HepG2 (cell line): ENCODE measurements at regions not wholly inside any gene's neighbourhood (a gene's known extent, or its start where the extent isn't known, plus 50 kb on each side); places are given as distances from the start of the nearest gene placed in this dataset.

Experiments used
- ELF1 ChIP-seq: sonication (generic); formaldehyde crosslinking; IDR thresholded peaks from 2 replicates; pipeline ENCODE4 v1.4.0; 2020; ENCODE audit warnings: missing genetic modification reagents
- ETV5 ChIP-seq: IDR thresholded peaks from 2 replicates; pipeline ENCODE4 v1.6.1; 2018; ENCODE audit warnings: missing biosample characterization, missing genetic modification reagents, inconsistent platforms, borderline replicate concordance
- HBP1 ChIP-seq: IDR thresholded peaks from 2 replicates; pipeline ENCODE4 v1.6.1; 2016; ENCODE audit warnings: low read depth, control low read depth
- HOXA7 ChIP-seq: sonication (generic); formaldehyde crosslinking; IDR thresholded peaks from 2 replicates; pipeline ENCODE4 v1.8.1; 2022; ENCODE audit warnings: mild to moderate bottlenecking, missing genetic modification reagents, moderate library complexity
- IRX3 ChIP-seq: sonication (generic); formaldehyde crosslinking; IDR thresholded peaks from 2 replicates; pipeline ENCODE4 v1.8.1; 2023; ENCODE audit warnings: mild to moderate bottlenecking, low read depth, missing genetic modification reagents, borderline replicate concordance
- KLF11 ChIP-seq: IDR thresholded peaks from 2 replicates; pipeline ENCODE4 v1.6.1; 2016; ENCODE audit warnings: missing compliant biosample characterization
- LCORL ChIP-seq, 2 experiments: fragments of 450-650 bp in 1 of 2; sonication (generic) in 1 of 2; formaldehyde crosslinking in 1 of 2; IDR thresholded peaks; 2 replicates each; pipeline versions ENCODE4 v1.5.0 to v1.6.1; 2017 to 2020; ENCODE audit warnings: antibody characterized with exemption in 1 of 2, missing genetic modification reagents in 1 of 2
- MAX ChIP-seq: IDR thresholded peaks from 2 replicates; pipeline ENCODE4 v1.6.1; 2012; ENCODE audit warnings: inconsistent platforms
- MED8 ChIP-seq: sonication (generic); formaldehyde crosslinking; IDR thresholded peaks from 2 replicates; pipeline ENCODE4 v1.8.1; 2023; ENCODE audit warnings: mild to moderate bottlenecking, missing genetic modification reagents; ENCODE audit not compliant: insufficient replicate concordance
- NFYB ChIP-seq: sonication (generic); formaldehyde crosslinking; IDR thresholded peaks from 2 replicates; pipeline ENCODE4 v1.4.0; 2020; ENCODE audit warnings: missing genetic modification reagents
- RBM39 ChIP-seq: fragments of 200-400 bp; formaldehyde crosslinking; IDR thresholded peaks from one replicate; pipeline ENCODE4 v1.6.1; 2018; ENCODE audit warnings: antibody characterized with exemption, mild to moderate bottlenecking, low read depth, low read length; ENCODE audit not compliant: poor library complexity, severe bottlenecking
- REL ChIP-seq: sonication (generic); formaldehyde crosslinking; conservative IDR thresholded peaks from 2 replicates; pipeline ENCODE4 v1.8.0; 2022; ENCODE audit warnings: mild to moderate bottlenecking, missing genetic modification reagents, moderate library complexity
- SALL1 ChIP-seq: sonication (generic); formaldehyde crosslinking; IDR thresholded peaks from 2 replicates; pipeline ENCODE4 v1.8.0; 2022; ENCODE audit warnings: mild to moderate bottlenecking, missing genetic modification reagents
- TFAP4 ChIP-seq: sonication (generic); IDR thresholded peaks from 2 replicates; pipeline ENCODE4 v1.6.1; 2016; ENCODE audit warnings: low read depth, borderline replicate concordance
- WIZ ChIP-seq: sonication (generic); formaldehyde crosslinking; IDR thresholded peaks from 2 replicates; pipeline ENCODE4 v1.5.1; 2020; ENCODE audit warnings: mild to moderate bottlenecking, missing genetic modification reagents
- ZFP37 ChIP-seq: sonication (generic); formaldehyde crosslinking; IDR thresholded peaks from 2 replicates; pipeline ENCODE4 v1.4.0; 2020; ENCODE audit warnings: missing genetic modification reagents, borderline replicate concordance
- ZFP91 ChIP-seq: sonication (generic); formaldehyde crosslinking; IDR thresholded peaks from 2 replicates; pipeline ENCODE4 v1.9.0; 2022; ENCODE audit warnings: missing genetic modification reagents, mild to moderate bottlenecking, borderline replicate concordance
- ZMAT3 ChIP-seq: sonication (generic); formaldehyde crosslinking; conservative IDR thresholded peaks from 2 replicates; pipeline ENCODE4 v1.7.0; 2021; ENCODE audit warnings: missing genetic modification reagents
- ZMYM2 ChIP-seq: sonication (generic); formaldehyde crosslinking; IDR thresholded peaks from 2 replicates; pipeline ENCODE4 v1.8.0; 2022; ENCODE audit warnings: mild to moderate bottlenecking, missing genetic modification reagents
- ZNF143 ChIP-seq: sonication (generic); formaldehyde crosslinking; IDR thresholded peaks from 2 replicates; pipeline ENCODE4 v1.4.0; 2020; ENCODE audit warnings: missing genetic modification reagents
- ZNF17 ChIP-seq: sonication (generic); formaldehyde crosslinking; IDR thresholded peaks from 2 replicates; pipeline ENCODE4 v1.5.0; 2020; ENCODE audit warnings: mild to moderate bottlenecking, missing genetic modification reagents
- ZNF337 ChIP-seq: sonication (generic); formaldehyde crosslinking; IDR thresholded peaks from 2 replicates; pipeline ENCODE4 v1.5.1; 2020; ENCODE audit warnings: missing genetic modification reagents, low read depth, mild to moderate bottlenecking, borderline replicate concordance
- ZNF652 ChIP-seq: IDR thresholded peaks from 2 replicates; pipeline ENCODE4 v1.6.1; 2016; ENCODE audit warnings: low read depth, borderline replicate concordance
- ZNF800 ChIP-seq: sonication (generic); formaldehyde crosslinking; IDR thresholded peaks from 2 replicates; pipeline ENCODE4 v1.4.0; 2020; ENCODE audit warnings: missing genetic modification reagents
- ZSCAN9 ChIP-seq: IDR thresholded peaks from 2 replicates; pipeline ENCODE4 v1.6.1; 2016; ENCODE audit warnings: borderline replicate concordance

- TF ChIP-seq ETV5 (CRISPR knock-in tag) = peak; percentile 70; the same call in 1 of the 2 replicates
- no peak for TF ChIP-seq HOXA7 (CRISPR knock-in tag)
- TF ChIP-seq TFAP4 = peak; percentile 44; the same call in 1 of the 2 replicates
- peak; percentile 78; the same call in 1 of the 2 replicates for TF ChIP-seq HBP1
- TF ChIP-seq KLF11 (CRISPR knock-in tag) = no peak
- no peak for TF ChIP-seq LCORL (IDR thresholded peaks at IDR 0.05)
- TF ChIP-seq LCORL (CRISPR knock-in tag; IDR thresholded peaks at IDR 0.05) = peak; percentile 96
- TF ChIP-seq ZFP91 (CRISPR knock-in tag) = peak; percentile 52; the same call in 1 of the 2 replicates
- TF ChIP-seq IRX3 (CRISPR knock-in tag) = peak; percentile 79; the same call in 1 of the 2 replicates
- peak; percentile 86; the same call in 1 of the 2 replicates for TF ChIP-seq ZMAT3 (CRISPR knock-in tag)
- TF ChIP-seq WIZ (CRISPR knock-in tag) = peak; percentile 81
- TF ChIP-seq ZNF337 (CRISPR knock-in tag) = no peak
- TF ChIP-seq SALL1 (CRISPR knock-in tag) = peak; percentile 99
- no peak for TF ChIP-seq REL
- peak; percentile 59; the same call in 1 of the 2 replicates for TF ChIP-seq MAX
- TF ChIP-seq ELF1 (CRISPR knock-in tag) = peak; percentile 91
- TF ChIP-seq RBM39 = no peak
- peak; percentile 63; the same call in 1 of the 2 replicates for TF ChIP-seq ZSCAN9 (CRISPR knock-in tag)
- no peak for TF ChIP-seq MED8 (CRISPR knock-in tag)
- no peak for TF ChIP-seq ZFP37
- peak; percentile 86 for TF ChIP-seq ZNF800 (CRISPR knock-in tag)
- peak; percentile 97 for TF ChIP-seq ZMYM2
- TF ChIP-seq ZNF143 (CRISPR knock-in tag) = no peak; the same call in 1 of the 2 replicates
- no peak for TF ChIP-seq ZNF652 (CRISPR knock-in tag)
- no peak for TF ChIP-seq ZNF17 (CRISPR knock-in tag)
- no peak for TF ChIP-seq NFYB (CRISPR knock-in tag)
Measured at GRCh38 chr16:79897453-79898146, 297.1 kb upstream of the MAF start (continued).
